ENCODE measurements at regions not wholly inside any gene's neighbourhood (a gene's known extent, or its start where the extent isn't known, plus 50 kb on each side); places are given as distances from the start of the nearest gene placed in this dataset.

- ChIA-PET CTCF (no interaction called here), POLR2A (ENCODE audit: unreplicated experiment) (no interaction called here)
- Histone ChIP-seq H3K27me3 (ENCODE audit: low read length) (peaks cover 25% of the 10 kb centered on the region), H3K9me2 (replicated peaks; ENCODE audit: low read length) (no peaks in the 10 kb centered on the region), H3K4me3 (ENCODE audit: low read length) (no peak overlapping the region), H4K20me1 (ENCODE audit: low read length) (no peaks in the 10 kb centered on the region), H2AFZ (ENCODE audit: low read length) (no peak overlapping the region), H3F3A (ENCODE audit: low read length, unreplicated experiment) (no peaks in the 10 kb centered on the region), H3K9me3 (ENCODE audit: low read length) (no peaks in the 10 kb centered on the region), H3K27ac (ENCODE audit: low read length) (no peak overlapping the region), H3K4me1 (ENCODE audit: insufficient read depth, low read length) (no peaks in the 10 kb centered on the region), H3K36me3 (ENCODE audit: low read depth, low read length) (no peaks in the 10 kb centered on the region), H3K9ac (ENCODE audit: low read length) (no peak overlapping the region), H3K79me2 (ENCODE audit: low read length) (no peaks in the 10 kb centered on the region), H3K4me2 (ENCODE audit: low read length) (no peak overlapping the region)
- intact Hi-C loops (cut with micrococcal nuclease) = no loop called here
- peak; percentile 63; the same call in 1 of the 2 replicates for ATAC-seq
- no peak for TF ChIP-seq EZH2 (IDR thresholded peaks at IDR 0.05; ENCODE audit: low read length, unreplicated experiment)
- no peak for TF ChIP-seq CTCF (conservative IDR thresholded peaks at IDR 0.05; ENCODE audit: low read depth, low read length)
- no peak for TF ChIP-seq EZH2phosphoT487 (IDR thresholded peaks at IDR 0.05; ENCODE audit: borderline replicate concordance, low read length)
- DNase-seq = peak; percentile 22
- no TSS peak for BruUV-seq (replicated peaks)
These were observed 151.5 kb upstream of the FBXL4 start for GRCh38 chr6:99099243-99099642.

GRCh38 chr6:99096170-99096569 lies 148.4 kb upstream of the FBXL4 start:
- no peaks in the 10 kb centered on the region for H3K79me2 ChIP-seq (ENCODE audit: low read length)
- no peak overlapping the region for H3K27ac ChIP-seq (ENCODE audit: low read length)
- H2AFZ ChIP-seq (ENCODE audit: low read length) = no peak overlapping the region
- H3F3A ChIP-seq (ENCODE audit: low read length, unreplicated experiment) = no peaks in the 10 kb centered on the region
- no peaks in the 10 kb centered on the region for H3K36me3 ChIP-seq (ENCODE audit: low read depth, low read length)
- no peaks in the 10 kb centered on the region for H4K20me1 ChIP-seq (ENCODE audit: low read length)
- no TSS peak for BruUV-seq (replicated peaks)
- H3K9me2 ChIP-seq (replicated peaks; ENCODE audit: low read length) = no peaks in the 10 kb centered on the region
- ATAC-seq = no peak
- intact Hi-C loops (cut with micrococcal nuclease) = no loop called here
- ChIA-PET POLR2A (ENCODE audit: unreplicated experiment) (no interaction called here), CTCF (no interaction called here)
- no peaks in the 10 kb centered on the region for H3K4me1 ChIP-seq (ENCODE audit: insufficient read depth, low read length)
- no peak for TF ChIP-seq EZH2phosphoT487 (IDR thresholded peaks at IDR 0.05; ENCODE audit: borderline replicate concordance, low read length)
- TF ChIP-seq EZH2 (IDR thresholded peaks at IDR 0.05; ENCODE audit: low read length, unreplicated experiment) = no peak
- no peak for TF ChIP-seq CTCF (conservative IDR thresholded peaks at IDR 0.05; ENCODE audit: low read depth, low read length)
- H3K4me3 ChIP-seq (ENCODE audit: low read length) = no peak overlapping the region
- no peak overlapping the region for H3K9ac ChIP-seq (ENCODE audit: low read length)
- peaks cover 44% of the 10 kb centered on the region for H3K27me3 ChIP-seq (ENCODE audit: low read length)
- DNase-seq = no peak
- H3K9me3 ChIP-seq (ENCODE audit: low read length) = no peaks in the 10 kb centered on the region
- H3K4me2 ChIP-seq (ENCODE audit: low read length) = no peak overlapping the region

GRCh38 chr6:99093456-99094190 lies 145.9 kb upstream of the FBXL4 start:
- Histone ChIP-seq H2AFZ (ENCODE audit: low read length) (no peak overlapping the region), H3K4me1 (ENCODE audit: insufficient read depth, low read length) (no peaks in the 10 kb centered on the region), H4K20me1 (ENCODE audit: low read length) (no peaks in the 10 kb centered on the region), H3K36me3 (ENCODE audit: low read depth, low read length) (no peaks in the 10 kb centered on the region), H3K4me2 (ENCODE audit: low read length) (no peak overlapping the region), H3K27me3 (ENCODE audit: low read length) (peaks cover 52% of the 10 kb centered on the region), H3K9ac (ENCODE audit: low read length) (no peak overlapping the region), H3F3A (ENCODE audit: low read length, unreplicated experiment) (no peaks in the 10 kb centered on the region), H3K9me3 (ENCODE audit: low read length) (no peaks in the 10 kb centered on the region), H3K79me2 (ENCODE audit: low read length) (no peaks in the 10 kb centered on the region), H3K9me2 (replicated peaks; ENCODE audit: low read length) (no peaks in the 10 kb centered on the region), H3K4me3 (ENCODE audit: low read length) (no peak overlapping the region), H3K27ac (ENCODE audit: low read length) (no peak overlapping the region)
- ATAC-seq = no peak
- intact Hi-C loops (cut with micrococcal nuclease) = no loop called here
- CTCF ChIA-PET = no interaction called here
- POLR2A ChIA-PET (ENCODE audit: unreplicated experiment) = no interaction called here
- no peak for DNase-seq
- TF ChIP-seq CTCF (conservative IDR thresholded peaks at IDR 0.05; ENCODE audit: low read depth, low read length) (no peak), EZH2phosphoT487 (IDR thresholded peaks at IDR 0.05; ENCODE audit: borderline replicate concordance, low read length) (no peak), EZH2 (IDR thresholded peaks at IDR 0.05; ENCODE audit: low read length, unreplicated experiment) (no peak)
- BruUV-seq (replicated peaks) = no TSS peak
